GM12878 (cell line): ENCODE measurements at regions not wholly inside any gene's neighbourhood (a gene's known extent, or its start where the extent isn't known, plus 50 kb on each side); places are given as distances from the start of the nearest gene placed in this dataset.

Experiments
- EGR1 ChIP-seq, 2 experiments: IDR thresholded peaks; 1 replicate in 1 of 2; 2 replicates in 1 of 2; pipeline ENCODE4 v1.6.1; 2011 to 2012; ENCODE audit warnings: low read depth in 2 of 2, low read length in 2 of 2, borderline replicate concordance in 1 of 2, mild to moderate bottlenecking in 1 of 2, moderate library complexity in 1 of 2
- FOXM1 ChIP-seq: IDR thresholded peaks from 2 replicates; pipeline ENCODE4 v1.6.1; 2012; ENCODE audit warnings: low read depth, mild to moderate bottlenecking, inconsistent platforms, low read length, moderate library complexity
- GATAD2B ChIP-seq: fragments of 450-650 bp; conservative IDR thresholded peaks from 2 replicates; pipeline ENCODE4 v1.6.1; 2017; ENCODE audit warnings: low read depth, mild to moderate bottlenecking, moderate library complexity
- IKZF2 ChIP-seq, 2 experiments: fragments of 450-650 bp; IDR thresholded peaks; 2 replicates each; pipeline ENCODE4 v1.6.1; 2017; ENCODE audit warnings: mild to moderate bottlenecking in 2 of 2, moderate library complexity in 2 of 2
- JUNB ChIP-seq: IDR thresholded peaks from 2 replicates; pipeline ENCODE4 v1.6.1; 2016; ENCODE audit warnings: antibody characterized with exemption, mild to moderate bottlenecking
- MTA2 ChIP-seq: fragments of 450-650 bp; IDR thresholded peaks from 2 replicates; pipeline ENCODE4 v1.6.1; 2016; ENCODE audit warnings: low read depth, mild to moderate bottlenecking, moderate library complexity
- PAX5 ChIP-seq: IDR thresholded peaks from 2 replicates; pipeline ENCODE4 v1.6.1; 2011; ENCODE audit warnings: low read depth, low read length, borderline replicate concordance
- PAX8 ChIP-seq: fragments of 450-650 bp; IDR thresholded peaks from 2 replicates; pipeline ENCODE4 v1.6.1; 2017; ENCODE audit warnings: mild to moderate bottlenecking, moderate library complexity
- PML ChIP-seq: IDR thresholded peaks from 2 replicates; pipeline ENCODE4 v1.6.1; 2012; ENCODE audit warnings: low read length, inconsistent platforms
- SMARCA5 ChIP-seq: fragments of 450-650 bp; IDR thresholded peaks from 2 replicates; pipeline ENCODE4 v1.6.1; 2017; ENCODE audit warnings: mild to moderate bottlenecking
- SPI1 ChIP-seq: IDR thresholded peaks from 2 replicates; pipeline ENCODE4 v1.6.1; 2011; ENCODE audit warnings: low read depth, mild to moderate bottlenecking, low read length, moderate library complexity, borderline replicate concordance; ENCODE audit not compliant: insufficient read depth
- WRNIP1 ChIP-seq: IDR thresholded peaks from 2 replicates; pipeline ENCODE4 v1.6.1; 2011; ENCODE audit warnings: low read depth, low read length, improper control_type of control experiment, borderline replicate concordance
- ZNF217 ChIP-seq: fragments of 450-650 bp; IDR thresholded peaks from 2 replicates; pipeline ENCODE4 v1.6.1; 2017; ENCODE audit warnings: antibody characterized with exemption, mild to moderate bottlenecking
- ZNF274 ChIP-seq: IDR thresholded peaks from one replicate; pipeline ENCODE4 v1.8.0; 2011; ENCODE audit not compliant: insufficient read length, insufficient read depth
- TF ChIP-seq, protein P1 (sequence below): fragments of 450-650 bp; IDR thresholded peaks from 2 replicates; pipeline ENCODE4 v1.6.1; 2017; ENCODE audit warnings: low read depth, mild to moderate bottlenecking, moderate library complexity
- TF ChIP-seq, protein P2 (sequence below): IDR thresholded peaks from 2 replicates; pipeline ENCODE4 v1.6.1; 2011; ENCODE audit warnings: low read depth, mild to moderate bottlenecking, low read length, moderate library complexity, borderline replicate concordance; ENCODE audit errors: extremely low read depth
- TF ChIP-seq, protein P3 (sequence below): IDR thresholded peaks from 2 replicates; pipeline ENCODE4 v1.6.1; 2012; ENCODE audit warnings: improper control_type of control experiment, low read depth, low read length; ENCODE audit not compliant: insufficient replicate concordance
- TF ChIP-seq, protein P4 (sequence below): fragments of 150-350 bp; IDR thresholded peaks from 2 replicates; pipeline ENCODE4 v1.6.1; 2016; ENCODE audit warnings: low read depth, low read length
- TF ChIP-seq, protein P5 (sequence below): fragments of 450-650 bp; conservative IDR thresholded peaks from 2 replicates; pipeline ENCODE4 v1.6.1; 2017; ENCODE audit warnings: mild to moderate bottlenecking, moderate library complexity

DNA sequence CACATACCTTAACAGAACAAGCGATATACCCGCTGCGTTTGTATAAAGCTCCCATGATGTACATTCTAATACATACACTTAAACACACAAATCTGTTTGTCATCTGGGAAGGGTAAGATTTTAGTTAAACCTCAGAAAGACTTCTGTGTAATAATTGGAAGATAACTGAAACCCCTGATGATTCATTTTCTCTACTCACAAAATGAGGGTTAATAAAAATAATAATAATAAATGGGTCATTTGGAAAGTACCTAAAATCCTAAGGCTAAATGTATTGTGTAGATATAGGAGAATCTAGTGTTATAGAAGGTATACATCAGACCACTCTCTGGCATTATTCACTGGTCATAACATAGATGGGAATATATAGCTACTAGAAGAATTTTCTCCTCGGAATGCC, 64.7 kb upstream of the SOX9 start (continued):
- TF ChIP-seq, protein P1, sequence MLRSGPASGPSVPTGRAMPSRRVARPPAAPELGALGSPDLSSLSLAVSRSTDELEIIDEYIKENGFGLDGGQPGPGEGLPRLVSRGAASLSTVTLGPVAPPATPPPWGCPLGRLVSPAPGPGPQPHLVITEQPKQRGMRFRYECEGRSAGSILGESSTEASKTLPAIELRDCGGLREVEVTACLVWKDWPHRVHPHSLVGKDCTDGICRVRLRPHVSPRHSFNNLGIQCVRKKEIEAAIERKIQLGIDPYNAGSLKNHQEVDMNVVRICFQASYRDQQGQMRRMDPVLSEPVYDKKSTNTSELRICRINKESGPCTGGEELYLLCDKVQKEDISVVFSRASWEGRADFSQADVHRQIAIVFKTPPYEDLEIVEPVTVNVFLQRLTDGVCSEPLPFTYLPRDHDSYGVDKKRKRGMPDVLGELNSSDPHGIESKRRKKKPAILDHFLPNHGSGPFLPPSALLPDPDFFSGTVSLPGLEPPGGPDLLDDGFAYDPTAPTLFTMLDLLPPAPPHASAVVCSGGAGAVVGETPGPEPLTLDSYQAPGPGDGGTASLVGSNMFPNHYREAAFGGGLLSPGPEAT: no peak
- no peak for TF ChIP-seq ZNF274
- TF ChIP-seq PML: no peak
- no peak for TF ChIP-seq PAX8
- TF ChIP-seq EGR1 (IDR thresholded peaks at IDR 0.05; ENCODE audit: borderline replicate concordance in 1 of 2, low read depth in 2 of 2, low read length in 2 of 2): no peak
- TF ChIP-seq MTA2: no peak
- TF ChIP-seq, protein P2, sequence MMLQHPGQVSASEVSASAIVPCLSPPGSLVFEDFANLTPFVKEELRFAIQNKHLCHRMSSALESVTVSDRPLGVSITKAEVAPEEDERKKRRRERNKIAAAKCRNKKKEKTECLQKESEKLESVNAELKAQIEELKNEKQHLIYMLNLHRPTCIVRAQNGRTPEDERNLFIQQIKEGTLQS: no peak
- TF ChIP-seq WRNIP1: no peak
- no peak for TF ChIP-seq SPI1
- no peak for TF ChIP-seq PAX5
- TF ChIP-seq, protein P3, sequence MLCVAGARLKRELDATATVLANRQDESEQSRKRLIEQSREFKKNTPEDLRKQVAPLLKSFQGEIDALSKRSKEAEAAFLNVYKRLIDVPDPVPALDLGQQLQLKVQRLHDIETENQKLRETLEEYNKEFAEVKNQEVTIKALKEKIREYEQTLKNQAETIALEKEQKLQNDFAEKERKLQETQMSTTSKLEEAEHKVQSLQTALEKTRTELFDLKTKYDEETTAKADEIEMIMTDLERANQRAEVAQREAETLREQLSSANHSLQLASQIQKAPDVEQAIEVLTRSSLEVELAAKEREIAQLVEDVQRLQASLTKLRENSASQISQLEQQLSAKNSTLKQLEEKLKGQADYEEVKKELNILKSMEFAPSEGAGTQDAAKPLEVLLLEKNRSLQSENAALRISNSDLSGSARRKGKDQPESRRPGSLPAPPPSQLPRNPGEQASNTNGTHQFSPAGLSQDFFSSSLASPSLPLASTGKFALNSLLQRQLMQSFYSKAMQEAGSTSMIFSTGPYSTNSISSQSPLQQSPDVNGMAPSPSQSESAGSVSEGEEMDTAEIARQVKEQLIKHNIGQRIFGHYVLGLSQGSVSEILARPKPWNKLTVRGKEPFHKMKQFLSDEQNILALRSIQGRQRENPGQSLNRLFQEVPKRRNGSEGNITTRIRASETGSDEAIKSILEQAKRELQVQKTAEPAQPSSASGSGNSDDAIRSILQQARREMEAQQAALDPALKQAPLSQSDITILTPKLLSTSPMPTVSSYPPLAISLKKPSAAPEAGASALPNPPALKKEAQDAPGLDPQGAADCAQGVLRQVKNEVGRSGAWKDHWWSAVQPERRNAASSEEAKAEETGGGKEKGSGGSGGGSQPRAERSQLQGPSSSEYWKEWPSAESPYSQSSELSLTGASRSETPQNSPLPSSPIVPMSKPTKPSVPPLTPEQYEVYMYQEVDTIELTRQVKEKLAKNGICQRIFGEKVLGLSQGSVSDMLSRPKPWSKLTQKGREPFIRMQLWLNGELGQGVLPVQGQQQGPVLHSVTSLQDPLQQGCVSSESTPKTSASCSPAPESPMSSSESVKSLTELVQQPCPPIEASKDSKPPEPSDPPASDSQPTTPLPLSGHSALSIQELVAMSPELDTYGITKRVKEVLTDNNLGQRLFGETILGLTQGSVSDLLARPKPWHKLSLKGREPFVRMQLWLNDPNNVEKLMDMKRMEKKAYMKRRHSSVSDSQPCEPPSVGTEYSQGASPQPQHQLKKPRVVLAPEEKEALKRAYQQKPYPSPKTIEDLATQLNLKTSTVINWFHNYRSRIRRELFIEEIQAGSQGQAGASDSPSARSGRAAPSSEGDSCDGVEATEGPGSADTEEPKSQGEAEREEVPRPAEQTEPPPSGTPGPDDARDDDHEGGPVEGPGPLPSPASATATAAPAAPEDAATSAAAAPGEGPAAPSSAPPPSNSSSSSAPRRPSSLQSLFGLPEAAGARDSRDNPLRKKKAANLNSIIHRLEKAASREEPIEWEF: no peak
- TF ChIP-seq JUNB: peak; percentile 83
- no peak for TF ChIP-seq SMARCA5
- TF ChIP-seq, protein P4, sequence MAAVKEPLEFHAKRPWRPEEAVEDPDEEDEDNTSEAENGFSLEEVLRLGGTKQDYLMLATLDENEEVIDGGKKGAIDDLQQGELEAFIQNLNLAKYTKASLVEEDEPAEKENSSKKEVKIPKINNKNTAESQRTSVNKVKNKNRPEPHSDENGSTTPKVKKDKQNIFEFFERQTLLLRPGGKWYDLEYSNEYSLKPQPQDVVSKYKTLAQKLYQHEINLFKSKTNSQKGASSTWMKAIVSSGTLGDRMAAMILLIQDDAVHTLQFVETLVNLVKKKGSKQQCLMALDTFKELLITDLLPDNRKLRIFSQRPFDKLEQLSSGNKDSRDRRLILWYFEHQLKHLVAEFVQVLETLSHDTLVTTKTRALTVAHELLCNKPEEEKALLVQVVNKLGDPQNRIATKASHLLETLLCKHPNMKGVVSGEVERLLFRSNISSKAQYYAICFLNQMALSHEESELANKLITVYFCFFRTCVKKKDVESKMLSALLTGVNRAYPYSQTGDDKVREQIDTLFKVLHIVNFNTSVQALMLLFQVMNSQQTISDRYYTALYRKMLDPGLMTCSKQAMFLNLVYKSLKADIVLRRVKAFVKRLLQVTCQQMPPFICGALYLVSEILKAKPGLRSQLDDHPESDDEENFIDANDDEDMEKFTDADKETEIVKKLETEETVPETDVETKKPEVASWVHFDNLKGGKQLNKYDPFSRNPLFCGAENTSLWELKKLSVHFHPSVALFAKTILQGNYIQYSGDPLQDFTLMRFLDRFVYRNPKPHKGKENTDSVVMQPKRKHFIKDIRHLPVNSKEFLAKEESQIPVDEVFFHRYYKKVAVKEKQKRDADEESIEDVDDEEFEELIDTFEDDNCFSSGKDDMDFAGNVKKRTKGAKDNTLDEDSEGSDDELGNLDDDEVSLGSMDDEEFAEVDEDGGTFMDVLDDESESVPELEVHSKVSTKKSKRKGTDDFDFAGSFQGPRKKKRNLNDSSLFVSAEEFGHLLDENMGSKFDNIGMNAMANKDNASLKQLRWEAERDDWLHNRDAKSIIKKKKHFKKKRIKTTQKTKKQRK: no peak
- TF ChIP-seq FOXM1: peak; percentile 53; the same call in 1 of the 2 replicates
- TF ChIP-seq, protein P5, sequence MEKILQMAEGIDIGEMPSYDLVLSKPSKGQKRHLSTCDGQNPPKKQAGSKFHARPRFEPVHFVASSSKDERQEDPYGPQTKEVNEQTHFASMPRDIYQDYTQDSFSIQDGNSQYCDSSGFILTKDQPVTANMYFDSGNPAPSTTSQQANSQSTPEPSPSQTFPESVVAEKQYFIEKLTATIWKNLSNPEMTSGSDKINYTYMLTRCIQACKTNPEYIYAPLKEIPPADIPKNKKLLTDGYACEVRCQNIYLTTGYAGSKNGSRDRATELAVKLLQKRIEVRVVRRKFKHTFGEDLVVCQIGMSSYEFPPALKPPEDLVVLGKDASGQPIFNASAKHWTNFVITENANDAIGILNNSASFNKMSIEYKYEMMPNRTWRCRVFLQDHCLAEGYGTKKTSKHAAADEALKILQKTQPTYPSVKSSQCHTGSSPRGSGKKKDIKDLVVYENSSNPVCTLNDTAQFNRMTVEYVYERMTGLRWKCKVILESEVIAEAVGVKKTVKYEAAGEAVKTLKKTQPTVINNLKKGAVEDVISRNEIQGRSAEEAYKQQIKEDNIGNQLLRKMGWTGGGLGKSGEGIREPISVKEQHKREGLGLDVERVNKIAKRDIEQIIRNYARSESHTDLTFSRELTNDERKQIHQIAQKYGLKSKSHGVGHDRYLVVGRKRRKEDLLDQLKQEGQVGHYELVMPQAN: no peak
- TF ChIP-seq ZNF217: no peak
- TF ChIP-seq IKZF2 (IDR thresholded peaks at IDR 0.05): no peak
- no peak for TF ChIP-seq GATAD2B
